MM.1S (cell line): ENCODE measurements at regions not wholly inside any gene's neighbourhood (a gene's known extent, or its start where the extent isn't known, plus 50 kb on each side); places are given as distances from the start of the nearest gene placed in this dataset.

Experiments used
- CTCF ChIP-seq: fragments of 300-600 bp; sonication (generic); IDR thresholded peaks from 2 replicates; pipeline ENCODE4 v1.5.1; 2016; ENCODE audit warnings: antibody characterized with exemption, low read length, mixed read lengths
- EZH2 ChIP-seq: fragments of 300-600 bp; sonication (generic); optimal IDR thresholded peaks from 2 replicates; pipeline ENCODE3; 2017; ENCODE audit warnings: low read depth, mild to moderate bottlenecking, antibody characterized with exemption, low read length, mixed read lengths

DNA sequence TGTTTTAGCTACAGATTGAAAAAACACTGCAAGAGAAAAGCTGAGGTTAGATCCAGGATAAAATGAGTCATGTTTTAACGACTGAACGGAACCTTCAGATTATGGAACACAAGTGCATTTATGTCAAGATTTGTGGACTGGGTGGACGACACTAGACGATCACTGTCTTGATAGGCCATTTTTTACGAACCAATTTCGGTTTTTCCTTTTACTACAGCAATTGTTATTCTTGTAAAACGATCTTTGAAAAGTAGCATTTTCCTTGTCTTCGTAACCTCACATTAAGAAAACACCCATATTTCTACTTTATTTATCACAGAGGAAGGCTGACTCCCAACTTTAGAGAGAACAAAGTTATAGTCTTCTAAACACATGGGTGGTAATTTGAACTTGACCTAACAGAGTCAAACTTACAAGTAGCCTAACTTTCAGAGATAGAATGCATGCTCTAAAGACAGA lies 294.2 kb upstream of the TCF21 start:
- TF ChIP-seq CTCF = no peak
- TF ChIP-seq EZH2 = no peak
